ENCODE measurements at regions not wholly inside any gene's neighbourhood (a gene's known extent, or its start where the extent isn't known, plus 50 kb on each side); places are given as distances from the start of the nearest gene placed in this dataset.

DNA sequence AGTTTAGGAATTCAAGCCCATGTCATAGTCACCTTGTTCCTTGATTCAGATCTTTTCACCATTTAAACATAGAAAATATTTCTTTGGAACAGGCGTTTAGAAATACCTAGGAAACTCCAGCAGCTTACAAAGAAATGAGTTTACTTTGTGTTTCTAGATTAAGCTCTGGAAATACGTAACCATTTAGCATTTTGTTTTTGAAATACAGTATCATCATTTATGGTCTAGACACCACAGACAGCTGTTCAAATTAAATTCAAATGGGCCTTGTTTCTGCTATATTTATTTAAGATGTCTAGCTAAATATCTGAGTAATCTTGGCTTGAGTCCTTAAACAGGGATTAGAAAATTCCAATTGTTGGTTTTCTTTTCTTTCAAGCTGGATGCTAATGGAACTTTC, 228.5 kb downstream of the NDFIP2 start:
- DNase-seq (ENCODE audit: low read depth), result no peak

- DNase-seq (ENCODE audit: low read depth), result no peak
Measured at GRCh38 chr13:79703772-79704171, 222.8 kb downstream of the NDFIP2 start.

DNA sequence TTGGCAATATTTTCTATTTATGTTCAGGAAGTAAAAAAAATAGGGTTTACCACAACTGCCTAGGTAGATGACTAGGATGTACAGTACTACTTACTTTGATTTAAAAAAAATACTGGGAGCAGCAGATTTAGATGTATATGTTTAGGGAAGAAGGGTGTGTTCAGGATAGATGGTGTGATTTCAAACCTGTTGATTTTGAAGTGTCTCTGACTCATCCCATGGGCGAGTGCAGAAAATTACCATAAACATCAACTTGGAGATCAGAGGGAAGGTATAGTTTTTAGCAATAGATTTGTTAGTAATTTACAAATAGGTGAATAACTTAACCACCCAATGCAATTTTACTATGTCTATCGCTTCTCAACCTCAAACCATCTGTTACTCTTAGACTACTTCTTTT, 214.8 kb downstream of the NDFIP2 start:
- no peak for DNase-seq (ENCODE audit: low read depth)

GRCh38 chr13:79692846-79693245, 211.9 kb downstream of the NDFIP2 start:
- no peak for DNase-seq (ENCODE audit: low read depth)

DNA sequence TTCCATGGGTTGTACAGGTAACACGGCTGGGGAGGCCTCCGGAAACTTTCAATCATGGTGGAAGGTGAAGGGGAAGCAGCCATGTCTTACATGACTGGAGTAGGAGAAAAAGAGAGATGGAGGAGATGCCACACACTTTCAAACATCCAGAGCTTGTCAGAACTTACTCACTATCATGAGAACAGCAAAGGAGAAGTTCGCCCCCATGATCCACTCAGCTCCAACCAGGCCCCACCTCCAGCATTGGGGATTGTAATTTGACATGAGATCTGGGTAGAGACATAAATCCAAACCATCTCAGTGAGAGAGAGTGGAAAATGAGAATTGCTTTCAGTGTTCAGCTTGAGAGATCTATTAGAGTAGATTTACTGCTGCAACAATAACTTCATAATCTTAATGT, 210.9 kb downstream of the NDFIP2 start:
- DNase-seq (ENCODE audit: low read depth), result no peak

DNA sequence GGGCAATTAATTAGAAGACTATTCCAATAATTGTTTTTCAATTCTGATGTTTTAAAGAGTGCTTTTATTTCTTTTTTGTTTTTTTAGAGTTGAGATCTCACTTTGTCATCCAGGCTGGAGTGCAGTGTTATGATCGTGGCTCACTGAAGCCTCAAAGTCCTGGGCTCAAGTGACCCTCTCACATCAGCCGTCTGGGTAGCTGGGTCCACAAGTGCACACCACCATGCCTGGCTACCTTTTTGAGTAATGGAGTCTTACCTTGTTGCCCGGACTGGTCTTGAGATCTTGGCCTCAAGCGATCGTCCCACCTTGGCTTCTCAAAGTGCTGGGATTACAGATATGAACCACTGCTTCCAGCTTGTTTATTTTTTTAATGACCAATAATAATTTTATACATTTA, 207.8 kb downstream of the NDFIP2 start:
- DNase-seq (ENCODE audit: low read depth), result no peak

DNA sequence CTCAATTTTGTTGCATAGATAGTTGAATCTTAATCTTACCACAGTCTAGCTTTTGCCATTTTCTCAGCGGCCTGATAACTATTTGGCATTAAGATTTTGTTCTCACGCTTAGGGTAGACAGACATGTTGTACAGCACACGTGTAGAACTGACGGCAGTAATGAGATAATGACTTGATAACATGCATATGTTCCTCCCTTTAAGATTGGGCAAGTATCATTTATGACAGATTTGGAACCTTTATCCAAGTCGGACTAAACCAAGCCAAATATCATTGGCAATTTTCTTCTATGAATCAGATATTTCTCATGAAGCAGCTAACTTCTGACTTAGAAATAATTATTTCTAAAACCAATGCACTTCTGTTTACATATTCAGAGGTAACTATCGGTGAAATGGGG, 205.5 kb downstream of the NDFIP2 start:
- DNase-seq (ENCODE audit: low read depth), result no peak

GRCh38 chr13:79684371-79684770, 203.4 kb downstream of the NDFIP2 start:
- DNase-seq (ENCODE audit: low read depth), result no peak

- no peak for DNase-seq (ENCODE audit: low read depth)
Measured at GRCh38 chr13:79682164-79682563, 201.2 kb downstream of the NDFIP2 start.

DNA sequence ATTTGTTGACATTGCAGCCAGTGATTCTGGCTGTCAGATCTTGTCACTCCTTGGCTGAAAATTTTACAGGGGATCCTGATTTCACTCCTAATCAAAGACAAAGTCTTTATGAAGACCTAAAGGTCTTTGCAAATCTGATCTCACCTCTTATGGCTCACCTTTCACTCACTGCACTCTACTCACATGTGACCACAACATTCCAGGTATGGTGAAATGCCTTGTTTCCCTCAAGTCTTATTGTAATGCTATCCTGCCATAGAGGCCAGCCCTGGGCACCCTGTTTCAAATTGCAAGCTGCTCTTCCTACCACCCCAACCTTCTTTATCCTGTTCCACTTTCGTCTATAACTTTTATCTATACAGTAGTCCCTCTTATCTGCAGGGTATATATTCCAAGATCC, 200.1 kb downstream of the NDFIP2 start:
- no peak for DNase-seq (ENCODE audit: low read depth)

GRCh38 chr13:79680485-79680884, 199.5 kb downstream of the NDFIP2 start:
- DNase-seq (ENCODE audit: low read depth), result no peak

GRCh38 chr13:79679334-79679733, 198.4 kb downstream of the NDFIP2 start:
- no peak for DNase-seq (ENCODE audit: low read depth)

DNA sequence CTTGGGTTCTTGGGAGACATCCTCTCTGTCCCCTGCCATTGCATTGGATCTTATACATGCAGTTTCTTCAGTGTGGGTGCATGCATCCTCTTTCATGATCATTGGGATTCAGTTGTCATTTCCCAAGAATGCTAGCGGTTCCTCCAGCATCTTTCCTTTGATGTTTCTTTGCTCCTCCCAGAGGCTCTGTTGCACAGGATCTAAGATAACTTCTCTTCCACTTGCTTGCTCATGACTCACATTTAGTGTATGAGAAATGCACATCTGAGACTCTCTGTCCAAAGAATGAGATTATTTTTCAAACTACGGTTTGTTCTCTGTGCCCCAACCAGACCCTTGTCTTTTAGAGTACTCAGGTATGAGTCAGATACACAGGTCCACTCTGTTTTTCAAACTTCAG, 197.1 kb downstream of the NDFIP2 start:
- DNase-seq (ENCODE audit: low read depth), result no peak

GRCh38 chr13:79675931-79676660, 195.1 kb downstream of the NDFIP2 start:
- no peak for DNase-seq (ENCODE audit: low read depth)

- DNase-seq (ENCODE audit: low read depth), result no peak
Measured at GRCh38 chr13:79674765-79675515, 194.0 kb downstream of the NDFIP2 start.

- DNase-seq (ENCODE audit: low read depth), result no peak
Measured at GRCh38 chr13:79673993-79674377, 193.0 kb downstream of the NDFIP2 start.

DNA sequence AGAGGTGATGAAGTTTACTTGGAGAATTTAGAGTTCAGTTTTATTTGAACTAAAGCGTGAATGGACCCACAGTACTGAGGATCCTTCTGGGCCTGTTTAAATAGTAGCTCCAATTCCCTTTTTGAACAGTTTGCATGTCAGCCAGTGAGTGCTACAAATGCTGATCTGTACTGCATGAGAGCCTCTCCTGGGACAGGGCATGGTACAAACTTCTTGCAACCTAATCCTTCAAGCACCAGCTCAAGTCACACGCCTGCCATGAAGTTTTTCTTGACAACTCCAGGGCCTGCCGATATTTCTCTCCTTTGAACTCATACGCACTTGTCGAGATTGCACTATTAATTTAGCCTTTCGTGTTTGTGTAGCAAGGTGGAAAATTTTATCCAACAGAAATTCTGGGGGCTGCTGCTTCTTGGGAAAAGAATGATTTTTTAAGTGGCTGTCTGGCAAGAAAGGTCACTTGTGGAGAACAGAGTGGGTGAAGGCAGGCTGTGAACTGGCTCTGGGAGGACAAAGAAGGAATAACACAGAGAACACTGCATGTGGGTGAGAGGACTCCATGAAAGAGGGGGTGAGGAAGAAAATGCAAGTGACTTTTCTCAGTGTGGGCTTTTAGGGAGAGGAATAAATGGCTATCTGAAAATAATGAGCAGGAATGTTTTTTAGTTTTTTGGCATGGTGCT, 192.5 kb downstream of the NDFIP2 start:
- DNase-seq (ENCODE audit: low read depth), result no peak

GRCh38 chr13:79671420-79671819, 190.5 kb downstream of the NDFIP2 start:
- no peak for DNase-seq (ENCODE audit: low read depth)

GRCh38 chr13:79668201-79668752, 187.3 kb downstream of the NDFIP2 start:
- DNase-seq (ENCODE audit: low read depth), result no peak

- DNase-seq (ENCODE audit: low read depth), result no peak
Measured at GRCh38 chr13:79667771-79668170, 186.8 kb downstream of the NDFIP2 start.

- DNase-seq (ENCODE audit: low read depth), result no peak
Measured at GRCh38 chr13:79663977-79664636, 183.2 kb downstream of the NDFIP2 start.

- DNase-seq (ENCODE audit: low read depth), result no peak
Measured at GRCh38 chr13:79663435-79663834, 182.5 kb downstream of the NDFIP2 start.
